ENCODE measurements at regions not wholly inside any gene's neighbourhood (a gene's known extent, or its start where the extent isn't known, plus 50 kb on each side); places are given as distances from the start of the nearest gene placed in this dataset.

DNA sequence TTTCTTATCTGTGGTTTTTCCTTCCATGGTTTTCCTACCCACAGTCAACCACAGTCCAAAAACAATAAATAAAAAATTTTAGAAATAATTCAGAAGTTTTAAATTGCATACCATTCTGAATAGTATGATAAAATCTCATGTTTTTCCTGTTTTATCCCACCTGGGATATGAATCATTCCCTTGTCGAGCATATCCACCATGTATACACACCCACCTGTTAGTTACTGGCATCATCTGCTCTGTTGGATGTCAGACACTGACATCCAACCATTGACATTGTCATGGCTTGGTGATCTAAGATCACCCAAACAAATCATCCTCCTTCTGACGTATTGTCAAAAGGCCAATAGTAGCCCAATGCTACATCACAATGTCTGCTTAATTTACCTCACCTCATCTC lies 749.8 kb downstream of the TNS3 start:
- TF ChIP-seq EZH2 (IDR thresholded peaks at IDR 0.05) (no peak), POLR2AphosphoS5 (IDR thresholded peaks at IDR 0.05; ENCODE audit: borderline replicate concordance, low read depth, low read length) (no peak), FOXP2 (optimal IDR thresholded peaks at IDR 0.05; ENCODE audit: control extremely low read depth, extremely low read length, insufficient read depth) (no peak)

All from SK-N-MC (cell line).